MM.1S (cell line): ENCODE measurements at regions not wholly inside any gene's neighbourhood (a gene's known extent, or its start where the extent isn't known, plus 50 kb on each side); places are given as distances from the start of the nearest gene placed in this dataset.

Source experiments
- DNase-seq: peaks from one replicate; pipeline ENCODE4 v3.0.0-alpha.2; 2015
- H2AFZ ChIP-seq: fragments of 300-600 bp; sonication (generic); 2 replicates; pipeline ENCODE4 v1.6.0; 2016; ENCODE audit warnings: antibody characterized with exemption, low read length
- H3F3A ChIP-seq: fragments of 300-600 bp; sonication (generic); 2 replicates; pipeline ENCODE4 v1.6.1; 2016; ENCODE audit warnings: mild to moderate bottlenecking, antibody characterized with exemption, low read length, moderate library complexity, mixed read lengths; ENCODE audit not compliant: insufficient read depth
- H3K27ac ChIP-seq: fragments of 300-600 bp; sonication (generic); 2 replicates; pipeline ENCODE4 v1.5.1; 2016; ENCODE audit warnings: mild to moderate bottlenecking, low read length
- H3K27me3 ChIP-seq: fragments of 300-600 bp; sonication (generic); replicated peaks from 2 replicates; pipeline ENCODE4 v1.6.0; 2016; ENCODE audit warnings: low read length; ENCODE audit not compliant: insufficient read depth
- H3K36me3 ChIP-seq: fragments of 300-600 bp; sonication (generic); replicated peaks from 2 replicates; pipeline ENCODE4 v1.6.1; 2016; ENCODE audit warnings: mild to moderate bottlenecking, low read length, mixed read lengths; ENCODE audit not compliant: insufficient read depth
- H3K4me1 ChIP-seq: fragments of 300-600 bp; sonication (generic); 2 replicates; pipeline ENCODE4 v1.6.1; 2016; ENCODE audit warnings: low read length, mixed read lengths
- H3K4me2 ChIP-seq: fragments of 300-600 bp; sonication (generic); 2 replicates; pipeline ENCODE4 v1.6.0; 2016; ENCODE audit warnings: low read depth, low read length
- H3K4me3 ChIP-seq: fragments of 300-600 bp; sonication (generic); 2 replicates; pipeline ENCODE4 v1.5.1; 2016; ENCODE audit warnings: low read length, mixed read lengths
- H3K79me2 ChIP-seq: fragments of 300-600 bp; sonication (generic); 2 replicates; pipeline ENCODE4 v1.6.1; 2016; ENCODE audit warnings: mixed run types, low read length, mixed read lengths
- H3K9ac ChIP-seq: fragments of 300-600 bp; sonication (generic); 2 replicates; pipeline ENCODE4 v1.6.1; 2016; ENCODE audit warnings: low read length, mixed read lengths
- H3K9me2 ChIP-seq: fragments of 300-600 bp; sonication (generic); replicated peaks from 2 replicates; pipeline ENCODE4 v1.6.1; 2016; ENCODE audit warnings: mild to moderate bottlenecking, low read length, mixed read lengths; ENCODE audit not compliant: insufficient read depth
- H3K9me3 ChIP-seq: fragments of 300-600 bp; sonication (generic); replicated peaks from 2 replicates; pipeline ENCODE4 v1.6.1; 2016; ENCODE audit warnings: mild to moderate bottlenecking, low read length, mixed read lengths; ENCODE audit not compliant: insufficient read depth
- H4K20me1 ChIP-seq: fragments of 300-600 bp; sonication (generic); 2 replicates; pipeline ENCODE4 v1.6.1; 2016; ENCODE audit warnings: mild to moderate bottlenecking, low read length, moderate library complexity, mixed read lengths; ENCODE audit not compliant: insufficient read depth
- EZH2 ChIP-seq: fragments of 300-600 bp; sonication (generic); optimal IDR thresholded peaks from 2 replicates; pipeline ENCODE3; 2017; ENCODE audit warnings: low read depth, mild to moderate bottlenecking, antibody characterized with exemption, low read length, mixed read lengths
- EZH2phosphoT487 ChIP-seq: fragments of 300-600 bp; sonication (generic); IDR thresholded peaks from 2 replicates; pipeline ENCODE4 v1.6.1; 2018; ENCODE audit warnings: antibody characterized with exemption, low read length
- TF ChIP-seq, protein P1 (sequence below): fragments of 300-600 bp; sonication (generic); IDR thresholded peaks from 2 replicates; pipeline ENCODE4 v1.5.1; 2016; ENCODE audit warnings: antibody characterized with exemption, low read length, mixed read lengths

DNA sequence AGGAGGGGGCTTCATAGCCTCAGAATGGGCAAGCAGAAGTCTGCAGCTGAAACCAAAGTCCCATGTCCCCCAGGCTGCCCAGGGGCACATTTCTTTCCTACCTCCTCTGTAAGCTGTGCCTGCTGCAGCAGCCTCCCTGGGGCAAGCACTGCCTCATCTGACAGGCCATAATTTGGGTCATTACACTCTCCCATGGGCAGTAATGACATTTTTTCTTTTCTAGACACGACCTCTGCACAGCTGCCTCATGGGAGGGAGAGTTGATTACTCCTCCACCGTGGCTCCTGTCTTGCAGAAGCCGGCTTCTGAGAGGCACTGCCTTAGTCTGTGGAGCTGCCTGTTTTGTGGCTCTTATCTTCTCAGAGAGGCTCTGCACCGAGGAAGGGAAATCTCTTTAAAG lies 268.9 kb downstream of the TDRD15 start:
- Histone ChIP-seq H4K20me1 (no peaks in the 10 kb centered on the region), H3F3A (no peaks in the 10 kb centered on the region), H3K9me2 (no peaks in the 10 kb centered on the region), H3K4me1 (no peaks in the 10 kb centered on the region), H3K9ac (no peak overlapping the region), H2AFZ (no peak overlapping the region), H3K27ac (no peak overlapping the region), H3K27me3 (no peaks in the 10 kb centered on the region), H3K36me3 (no peaks in the 10 kb centered on the region), H3K9me3 (no peaks in the 10 kb centered on the region), H3K4me3 (no peak overlapping the region), H3K4me2 (no peak overlapping the region), H3K79me2 (no peaks in the 10 kb centered on the region)
- DNase-seq: no peak
- TF ChIP-seq, protein P1, sequence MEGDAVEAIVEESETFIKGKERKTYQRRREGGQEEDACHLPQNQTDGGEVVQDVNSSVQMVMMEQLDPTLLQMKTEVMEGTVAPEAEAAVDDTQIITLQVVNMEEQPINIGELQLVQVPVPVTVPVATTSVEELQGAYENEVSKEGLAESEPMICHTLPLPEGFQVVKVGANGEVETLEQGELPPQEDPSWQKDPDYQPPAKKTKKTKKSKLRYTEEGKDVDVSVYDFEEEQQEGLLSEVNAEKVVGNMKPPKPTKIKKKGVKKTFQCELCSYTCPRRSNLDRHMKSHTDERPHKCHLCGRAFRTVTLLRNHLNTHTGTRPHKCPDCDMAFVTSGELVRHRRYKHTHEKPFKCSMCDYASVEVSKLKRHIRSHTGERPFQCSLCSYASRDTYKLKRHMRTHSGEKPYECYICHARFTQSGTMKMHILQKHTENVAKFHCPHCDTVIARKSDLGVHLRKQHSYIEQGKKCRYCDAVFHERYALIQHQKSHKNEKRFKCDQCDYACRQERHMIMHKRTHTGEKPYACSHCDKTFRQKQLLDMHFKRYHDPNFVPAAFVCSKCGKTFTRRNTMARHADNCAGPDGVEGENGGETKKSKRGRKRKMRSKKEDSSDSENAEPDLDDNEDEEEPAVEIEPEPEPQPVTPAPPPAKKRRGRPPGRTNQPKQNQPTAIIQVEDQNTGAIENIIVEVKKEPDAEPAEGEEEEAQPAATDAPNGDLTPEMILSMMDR: no peak
- TF ChIP-seq EZH2: no peak
- no peak for TF ChIP-seq EZH2phosphoT487

DNA sequence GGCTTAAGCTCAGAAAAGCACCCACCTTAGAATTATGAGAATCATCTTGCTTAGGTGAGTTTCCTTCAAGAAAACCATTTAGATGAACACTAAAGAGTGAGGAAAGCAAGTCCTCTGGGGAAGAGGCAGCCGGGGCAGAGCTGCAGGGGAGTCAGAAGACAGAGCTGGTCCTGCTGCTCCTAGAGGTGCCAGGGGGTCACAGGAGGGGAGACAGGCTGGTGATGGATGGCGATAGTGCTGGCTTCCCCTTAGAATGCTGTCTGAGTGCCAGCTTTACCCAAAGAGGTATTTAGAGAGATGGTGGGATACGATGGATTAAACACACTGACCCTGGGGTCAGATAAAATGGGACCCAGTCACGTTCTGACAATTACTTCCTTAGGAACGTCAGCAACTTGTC lies 269.4 kb downstream of the TDRD15 start:
- no peak overlapping the region for H3K4me2 ChIP-seq
- H3K36me3 ChIP-seq: no peaks in the 10 kb centered on the region
- H4K20me1 ChIP-seq: no peaks in the 10 kb centered on the region
- no peaks in the 10 kb centered on the region for H3K79me2 ChIP-seq
- no peaks in the 10 kb centered on the region for H3K27me3 ChIP-seq
- H3K9me2 ChIP-seq: no peaks in the 10 kb centered on the region
- no peak overlapping the region for H3K27ac ChIP-seq
- H3F3A ChIP-seq: no peaks in the 10 kb centered on the region
- H3K9me3 ChIP-seq: no peaks in the 10 kb centered on the region
- no peak overlapping the region for H2AFZ ChIP-seq
- H3K4me3 ChIP-seq: no peak overlapping the region
- no peak for DNase-seq
- H3K9ac ChIP-seq: no peak overlapping the region
- TF ChIP-seq, protein P1: no peak
- TF ChIP-seq EZH2phosphoT487: no peak
- no peak for TF ChIP-seq EZH2
- H3K4me1 ChIP-seq: no peaks in the 10 kb centered on the region

DNA sequence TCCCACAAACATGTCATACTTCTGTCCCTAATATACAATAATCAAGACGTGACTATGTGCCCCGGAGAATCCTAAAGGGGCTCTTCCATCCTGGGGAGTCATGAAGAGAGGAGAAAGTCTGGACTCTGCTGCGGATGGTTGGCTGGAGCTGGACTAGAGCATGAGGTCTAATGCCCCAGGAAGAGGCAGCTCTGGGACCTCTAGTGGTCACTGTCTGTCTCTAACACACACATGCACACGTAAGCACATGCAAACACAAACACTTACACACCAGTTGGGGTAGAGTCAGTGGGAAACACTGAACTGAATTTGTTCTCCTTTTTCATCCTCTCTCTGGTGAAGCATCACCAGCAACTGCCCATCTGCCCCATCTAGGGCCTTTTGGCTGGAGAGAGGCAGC lies 271.6 kb downstream of the TDRD15 start:
- Histone ChIP-seq H3K4me1 (no peaks in the 10 kb centered on the region), H3K9ac (no peak overlapping the region), H3K9me2 (no peaks in the 10 kb centered on the region), H3F3A (no peaks in the 10 kb centered on the region), H3K27ac (no peak overlapping the region), H3K9me3 (no peaks in the 10 kb centered on the region), H2AFZ (no peak overlapping the region), H3K4me2 (no peak overlapping the region), H4K20me1 (no peaks in the 10 kb centered on the region), H3K36me3 (no peaks in the 10 kb centered on the region), H3K27me3 (no peaks in the 10 kb centered on the region), H3K79me2 (no peaks in the 10 kb centered on the region), H3K4me3 (no peak overlapping the region)
- no peak for TF ChIP-seq EZH2
- TF ChIP-seq, protein P1: no peak
- TF ChIP-seq EZH2phosphoT487: no peak
- no peak for DNase-seq
